ENCODE measurements at regions not wholly inside any gene's neighbourhood (a gene's known extent, or its start where the extent isn't known, plus 50 kb on each side); places are given as distances from the start of the nearest gene placed in this dataset.
"Not testable (repeated sequence)": the region's sequence is repeated elsewhere in the genome, so short reads cannot be mapped to it uniquely, and the experiment has no call there.

GRCh38 chr6:51214442-51214841, 395.8 kb downstream of the TFAP2B start:
- H3K4me3 ChIP-seq (ENCODE audit: low read depth, low read length) = no peak overlapping the region
- TF ChIP-seq, protein P1, sequence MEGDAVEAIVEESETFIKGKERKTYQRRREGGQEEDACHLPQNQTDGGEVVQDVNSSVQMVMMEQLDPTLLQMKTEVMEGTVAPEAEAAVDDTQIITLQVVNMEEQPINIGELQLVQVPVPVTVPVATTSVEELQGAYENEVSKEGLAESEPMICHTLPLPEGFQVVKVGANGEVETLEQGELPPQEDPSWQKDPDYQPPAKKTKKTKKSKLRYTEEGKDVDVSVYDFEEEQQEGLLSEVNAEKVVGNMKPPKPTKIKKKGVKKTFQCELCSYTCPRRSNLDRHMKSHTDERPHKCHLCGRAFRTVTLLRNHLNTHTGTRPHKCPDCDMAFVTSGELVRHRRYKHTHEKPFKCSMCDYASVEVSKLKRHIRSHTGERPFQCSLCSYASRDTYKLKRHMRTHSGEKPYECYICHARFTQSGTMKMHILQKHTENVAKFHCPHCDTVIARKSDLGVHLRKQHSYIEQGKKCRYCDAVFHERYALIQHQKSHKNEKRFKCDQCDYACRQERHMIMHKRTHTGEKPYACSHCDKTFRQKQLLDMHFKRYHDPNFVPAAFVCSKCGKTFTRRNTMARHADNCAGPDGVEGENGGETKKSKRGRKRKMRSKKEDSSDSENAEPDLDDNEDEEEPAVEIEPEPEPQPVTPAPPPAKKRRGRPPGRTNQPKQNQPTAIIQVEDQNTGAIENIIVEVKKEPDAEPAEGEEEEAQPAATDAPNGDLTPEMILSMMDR (IDR thresholded peaks at IDR 0.05; ENCODE audit: borderline replicate concordance, insufficient read depth, low read depth, low read length) = no peak

DNA sequence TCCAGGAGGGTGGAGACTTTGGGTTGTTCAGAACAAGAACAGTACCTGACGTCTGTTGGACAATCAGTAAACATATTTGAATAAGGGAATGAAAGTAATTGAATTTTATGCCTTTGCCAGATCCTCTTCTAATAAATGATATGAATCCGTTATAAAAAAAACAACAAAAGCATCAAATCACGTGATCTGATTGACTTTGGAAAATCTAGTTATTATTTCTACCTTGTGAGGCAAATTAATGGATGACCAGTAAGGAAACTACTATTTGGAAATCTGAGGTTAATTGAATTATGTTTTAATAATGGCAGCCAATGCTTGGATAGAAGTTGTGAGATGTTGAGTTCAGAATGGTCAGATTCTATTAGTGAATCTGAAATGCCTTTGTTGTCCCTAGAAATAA, 399.5 kb downstream of the TFAP2B start:
- TF ChIP-seq, protein P1 (IDR thresholded peaks at IDR 0.05; ENCODE audit: borderline replicate concordance, insufficient read depth, low read depth, low read length) = no peak
- H3K4me3 ChIP-seq (ENCODE audit: low read depth, low read length) = no peak overlapping the region

- H3K4me3 ChIP-seq (ENCODE audit: low read depth, low read length) = not testable (repeated sequence)
Observed at GRCh38 chr6:51224580-51225240, 406.0 kb downstream of the TFAP2B start.

- TF ChIP-seq, protein P1 (IDR thresholded peaks at IDR 0.05; ENCODE audit: borderline replicate concordance, insufficient read depth, low read depth, low read length) = no peak
- H3K4me3 ChIP-seq (ENCODE audit: low read depth, low read length) = no peak overlapping the region
Observed at GRCh38 chr6:51241376-51241775, 422.7 kb downstream of the TFAP2B start.

DNA sequence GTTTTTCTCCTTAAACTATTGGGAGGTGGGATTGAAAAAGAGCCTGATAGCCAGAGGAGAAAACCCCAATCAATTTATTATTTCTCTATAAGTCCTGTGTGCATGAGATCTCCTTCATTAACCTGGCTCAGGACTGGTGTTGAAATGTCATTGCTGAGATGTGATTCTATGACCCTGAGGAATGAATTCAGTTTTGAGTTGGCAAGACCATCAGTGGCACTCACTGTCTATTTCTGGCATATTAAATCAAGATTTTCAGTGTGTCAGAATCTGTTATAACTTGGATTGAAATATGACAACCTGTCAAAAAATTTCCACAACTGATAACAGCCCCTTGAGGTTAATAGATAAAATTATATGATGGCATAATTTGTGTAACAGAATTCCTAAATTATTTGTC, 431.1 kb downstream of the TFAP2B start:
- H3K4me3 ChIP-seq (ENCODE audit: low read depth, low read length) = no peak overlapping the region
- TF ChIP-seq, protein P1 (IDR thresholded peaks at IDR 0.05; ENCODE audit: borderline replicate concordance, insufficient read depth, low read depth, low read length) = no peak

GRCh38 chr6:51250317-51250716, 431.6 kb downstream of the TFAP2B start:
- no peak overlapping the region for H3K4me3 ChIP-seq (ENCODE audit: low read depth, low read length)
- TF ChIP-seq, protein P1 (IDR thresholded peaks at IDR 0.05; ENCODE audit: borderline replicate concordance, insufficient read depth, low read depth, low read length) = no peak

DNA sequence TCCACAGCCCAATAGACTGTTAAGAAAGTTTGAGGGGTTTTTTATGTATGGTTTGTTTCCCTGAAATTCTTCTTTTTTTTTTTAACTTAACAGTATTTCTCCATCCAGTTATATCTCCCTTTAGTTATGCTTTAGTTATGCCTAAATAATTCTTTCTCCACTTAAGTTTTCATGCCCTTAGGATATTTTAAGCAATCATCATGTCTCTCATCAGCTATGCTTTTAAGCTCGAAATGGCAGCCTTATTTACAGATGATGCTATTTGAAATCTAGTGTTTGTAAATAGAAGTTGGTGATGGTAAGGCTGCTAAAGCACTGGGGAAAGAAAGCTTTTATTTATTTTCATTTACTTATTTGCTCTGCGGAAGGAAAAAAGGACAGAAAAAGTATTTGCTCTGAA, 439.3 kb downstream of the TFAP2B start:
- TF ChIP-seq, protein P1 (IDR thresholded peaks at IDR 0.05; ENCODE audit: borderline replicate concordance, insufficient read depth, low read depth, low read length) = no peak
- no peak overlapping the region for H3K4me3 ChIP-seq (ENCODE audit: low read depth, low read length)

Data from GM12875 (cell line).